HG02870 (cell line): ENCODE measurements at regions not wholly inside any gene's neighbourhood (a gene's known extent, or its start where the extent isn't known, plus 50 kb on each side); places are given as distances from the start of the nearest gene placed in this dataset.
"Not testable (repeated sequence)": the region's sequence is repeated elsewhere in the genome, so short reads cannot be mapped to it uniquely, and the experiment has no call there.

ENCODE experiments used
- ATAC-seq: cut with Tn5 transposase; IDR thresholded peaks from one replicate; pipeline ENCODE4 v1.9.1; 2021; ENCODE audit warnings: mild to moderate bottlenecking, moderate library complexity; ENCODE audit not compliant: unreplicated experiment

GRCh38 chr20:19833395-19833794 lies 75.3 kb downstream of the RIN2 start:
- ATAC-seq: no peak

GRCh38 chr20:19834287-19834686 lies 76.2 kb downstream of the RIN2 start:
- no peak for ATAC-seq

- no peak for ATAC-seq
Observed at GRCh38 chr20:19834783-19835182, 76.7 kb downstream of the RIN2 start.

DNA sequence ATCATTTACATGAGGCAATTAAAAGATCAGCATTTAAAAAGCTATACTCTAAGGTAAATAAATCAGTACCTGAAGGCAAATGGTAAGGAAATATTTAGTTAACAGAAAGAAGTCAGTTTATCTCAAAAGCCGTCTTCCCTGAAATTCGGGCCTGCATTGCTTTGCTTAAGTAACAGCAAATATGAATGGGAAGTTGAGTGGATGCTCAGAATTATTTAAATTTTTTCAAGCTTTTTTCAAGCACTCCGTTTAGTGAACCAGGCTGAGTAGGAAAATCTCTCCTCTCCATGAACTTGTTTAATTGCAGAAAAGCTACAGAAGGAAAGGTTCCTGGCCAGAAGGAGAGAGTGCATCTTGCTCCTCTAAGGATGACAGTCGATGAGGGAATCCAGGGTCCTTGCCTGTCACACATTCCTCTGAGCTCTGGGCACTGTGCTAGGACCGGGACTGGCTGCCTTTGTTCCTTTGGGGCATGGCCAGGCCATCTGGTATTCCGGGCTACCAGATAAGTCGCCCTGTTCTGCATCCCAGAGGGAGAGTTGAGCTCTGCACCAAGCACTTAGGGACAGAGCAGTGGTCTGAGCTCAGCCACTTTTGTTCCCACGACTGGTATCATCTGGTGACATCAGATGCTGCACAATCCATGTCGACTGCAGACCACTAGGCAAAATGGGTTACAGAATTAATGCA lies 77.6 kb downstream of the RIN2 start:
- ATAC-seq: no peak

DNA sequence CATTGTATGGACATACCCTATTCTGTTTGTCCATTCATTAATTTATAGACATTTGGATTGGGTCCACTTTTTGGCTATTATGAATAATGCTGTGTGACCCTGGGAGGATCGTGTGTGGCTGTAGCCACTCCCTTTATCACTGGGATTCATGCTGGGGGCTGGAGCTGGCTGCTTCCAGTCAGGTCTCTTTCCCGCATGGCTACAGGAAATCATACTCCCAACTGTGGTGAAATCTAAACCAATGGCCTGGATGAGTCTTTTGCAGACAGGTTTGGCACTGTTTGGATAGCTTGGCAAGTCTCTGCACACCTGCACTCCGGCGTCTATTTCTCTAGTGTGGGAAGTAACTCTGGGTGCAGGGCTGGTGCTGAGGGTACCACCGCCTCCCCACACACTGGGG lies 80.4 kb downstream of the RIN2 start:
- no peak for ATAC-seq

DNA sequence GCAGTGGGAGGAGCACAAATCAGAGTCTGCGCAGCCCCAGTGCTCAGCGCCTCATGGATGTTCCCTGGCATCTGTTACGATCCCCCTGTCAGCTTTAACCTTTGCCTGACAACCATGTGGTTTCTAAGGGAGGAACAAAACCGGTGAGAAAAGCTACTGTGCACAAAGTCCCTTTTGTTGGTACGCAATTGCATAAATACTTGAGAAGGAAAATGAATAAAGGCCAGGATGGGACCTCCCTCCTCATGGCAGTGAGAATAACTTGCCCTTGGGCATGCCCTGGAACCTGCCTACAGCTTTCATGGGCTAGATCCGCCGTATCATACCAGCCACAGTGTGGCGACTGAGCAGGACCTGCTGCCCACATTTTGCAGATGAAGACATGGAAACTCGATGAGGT lies 81.0 kb downstream of the RIN2 start:
- ATAC-seq: no peak

GRCh38 chr20:19840111-19840710 lies 82.2 kb downstream of the RIN2 start:
- ATAC-seq: no peak

- no peak for ATAC-seq
Observed at GRCh38 chr20:19841740-19842139, 83.7 kb downstream of the RIN2 start.

- ATAC-seq: not testable (repeated sequence)
Observed at GRCh38 chr20:19844850-19845249, 86.8 kb downstream of the RIN2 start.

- ATAC-seq: no peak
Observed at GRCh38 chr20:19847383-19847782, 89.3 kb downstream of the RIN2 start.

GRCh38 chr20:19849341-19850197 lies 91.5 kb downstream of the RIN2 start:
- ATAC-seq: no peak

DNA sequence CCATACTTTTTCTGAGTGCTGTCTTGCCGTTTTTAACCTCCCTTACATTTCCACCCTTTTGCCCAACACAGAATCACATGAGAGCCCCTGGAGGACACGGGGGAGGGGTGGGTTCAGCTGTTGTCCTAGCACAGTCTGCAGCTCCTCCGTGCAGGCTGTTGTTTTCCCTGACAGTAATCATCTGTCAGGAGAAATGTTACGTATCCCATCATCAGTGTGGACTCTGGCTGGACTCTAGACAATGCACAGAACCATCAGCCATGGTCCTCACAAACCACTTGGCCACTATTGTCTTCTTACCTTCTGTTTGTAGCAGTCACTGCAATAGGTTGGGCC lies 92.1 kb downstream of the RIN2 start:
- no peak for ATAC-seq

- ATAC-seq: no peak
Observed at GRCh38 chr20:19851861-19852260, 93.8 kb downstream of the RIN2 start.

GRCh38 chr20:19855416-19855815 lies 97.4 kb downstream of the RIN2 start:
- ATAC-seq: no peak

- ATAC-seq: no peak
Observed at GRCh38 chr20:19858466-19859371, 100.7 kb downstream of the RIN2 start.

DNA sequence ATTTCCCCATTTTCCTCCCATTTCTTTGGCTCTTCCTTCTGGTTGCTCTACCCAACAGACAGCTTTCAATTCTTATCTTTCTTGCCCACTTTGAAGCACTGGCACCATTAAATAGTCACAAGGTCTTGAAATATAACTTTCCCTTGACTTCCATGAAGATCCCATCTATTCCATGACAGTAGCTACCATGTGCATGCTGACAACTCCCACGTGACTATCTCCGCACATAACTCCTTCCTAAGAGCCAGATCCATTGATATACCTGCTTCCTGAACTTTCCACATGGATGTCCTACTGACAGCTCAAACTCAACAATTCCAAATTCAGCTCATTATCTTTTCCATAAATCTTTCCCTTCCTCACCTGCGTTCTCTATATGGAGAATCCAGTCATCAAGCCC lies 101.4 kb downstream of the RIN2 start:
- ATAC-seq: no peak

GRCh38 chr20:19860737-19861136 lies 102.7 kb downstream of the RIN2 start:
- ATAC-seq: no peak

GRCh38 chr20:19861147-19861759 lies 103.2 kb downstream of the RIN2 start:
- no peak for ATAC-seq

DNA sequence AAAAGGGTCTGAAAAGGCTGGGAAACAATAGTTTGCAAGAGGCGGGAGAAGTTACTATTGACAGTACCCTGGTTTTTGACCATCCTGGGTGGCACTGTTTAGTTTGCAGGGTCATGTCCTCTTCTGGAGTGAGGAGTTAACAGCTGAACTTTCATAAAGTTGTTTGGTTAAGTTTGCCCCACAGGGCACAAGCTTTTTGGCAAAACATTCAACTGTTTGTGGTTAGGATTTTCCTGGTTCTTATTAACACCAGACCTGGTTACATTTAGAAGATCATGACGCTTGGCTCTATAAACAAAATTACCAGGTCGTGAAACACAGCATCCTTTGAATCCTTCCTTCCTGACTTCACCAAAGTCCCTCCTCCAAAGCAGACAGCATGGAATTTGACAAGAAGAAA lies 106.1 kb downstream of the RIN2 start:
- ATAC-seq: no peak

GRCh38 chr20:19866070-19866469 lies 108.0 kb downstream of the RIN2 start:
- no peak for ATAC-seq

DNA sequence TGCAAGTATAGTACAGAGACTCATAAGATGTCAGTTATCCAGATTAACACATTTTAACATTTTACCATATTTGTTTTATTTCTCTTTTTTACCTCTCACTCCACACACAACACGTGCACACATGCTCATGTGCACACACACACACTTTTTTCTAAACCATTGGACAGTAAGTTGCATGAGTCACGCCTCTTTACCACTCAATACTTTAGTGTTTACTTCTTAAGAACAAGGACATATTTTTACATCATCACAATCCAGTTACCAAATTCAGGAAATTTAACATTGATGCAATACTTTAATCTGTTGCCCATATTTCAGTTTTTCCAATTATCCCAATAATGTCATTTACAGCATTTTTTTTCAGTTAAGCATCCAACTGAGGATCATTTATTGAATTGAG lies 109.0 kb downstream of the RIN2 start:
- no peak for ATAC-seq
